ENCODE measurements at regions not wholly inside any gene's neighbourhood (a gene's known extent, or its start where the extent isn't known, plus 50 kb on each side); places are given as distances from the start of the nearest gene placed in this dataset.

GRCh38 chr4:66266035-66266434, 595.7 kb upstream of the EPHA5 start:
- TF ChIP-seq CTCF (conservative IDR thresholded peaks at IDR 0.05) = no peak
- no peak overlapping the region for H3K27ac ChIP-seq

- peak; percentile 74 for TF ChIP-seq CTCF (conservative IDR thresholded peaks at IDR 0.05)
- no peak overlapping the region for H3K27ac ChIP-seq
Measured at GRCh38 chr4:66252291-66252690, 582.0 kb upstream of the EPHA5 start.

GRCh38 chr4:66246643-66247042, 576.4 kb upstream of the EPHA5 start:
- H3K27ac ChIP-seq = no peak overlapping the region
- TF ChIP-seq CTCF (conservative IDR thresholded peaks at IDR 0.05) = no peak

- H3K27ac ChIP-seq = no peak overlapping the region
- TF ChIP-seq CTCF (conservative IDR thresholded peaks at IDR 0.05) = no peak
Measured at GRCh38 chr4:66235876-66236275, 565.6 kb upstream of the EPHA5 start.

GRCh38 chr4:66229885-66230284, 559.6 kb upstream of the EPHA5 start:
- H3K27ac ChIP-seq = no peak overlapping the region
- no peak for TF ChIP-seq CTCF (conservative IDR thresholded peaks at IDR 0.05)

GRCh38 chr4:66225539-66225938, 555.2 kb upstream of the EPHA5 start:
- no peak for TF ChIP-seq CTCF (conservative IDR thresholded peaks at IDR 0.05)
- H3K27ac ChIP-seq = no peak overlapping the region

- no peak for TF ChIP-seq CTCF (conservative IDR thresholded peaks at IDR 0.05)
- H3K27ac ChIP-seq = no peak overlapping the region
Measured at GRCh38 chr4:66223068-66223703, 552.9 kb upstream of the EPHA5 start.
